Neural crest cell (in vitro differentiated cells): ENCODE measurements at regions not wholly inside any gene's neighbourhood (a gene's known extent, or its start where the extent isn't known, plus 50 kb on each side); places are given as distances from the start of the nearest gene placed in this dataset.

Experiments
- DNase-seq: peaks from one replicate; pipeline ENCODE4 v3.0.0; 2021; ENCODE audit warnings: low read depth, mixed read lengths, low spot score
- H3K27ac Mint-ChIP-seq: one replicate; pipeline ENCODE4 v1.8.0; 2021; ENCODE audit warnings: mild to moderate bottlenecking, mixed read lengths; ENCODE audit not compliant: unreplicated experiment
- H3K27me3 Mint-ChIP-seq: 2 replicates; pipeline ENCODE4 v1.8.0; 2021; ENCODE audit warnings: low read depth, mild to moderate bottlenecking, mixed read lengths
- H3K36me3 Mint-ChIP-seq: 2 replicates; pipeline ENCODE4 v1.8.0; 2021; ENCODE audit warnings: low read depth, mild to moderate bottlenecking, mixed read lengths
- H3K4me1 Mint-ChIP-seq: 2 replicates; pipeline ENCODE4 v1.8.0; 2021; ENCODE audit warnings: mixed read lengths
- H3K4me3 Mint-ChIP-seq: one replicate; pipeline ENCODE4 v1.8.0; 2021; ENCODE audit warnings: mild to moderate bottlenecking, mixed read lengths
- H3K9me3 Mint-ChIP-seq: 2 replicates; pipeline ENCODE4 v1.8.0; 2021; ENCODE audit warnings: mixed read lengths
- TF ChIP-seq, protein P1 (sequence below): fragments of 200-600 bp; sonication (generic); conservative IDR thresholded peaks from 2 replicates; pipeline ENCODE4 v1.5.0; 2021; ENCODE audit warnings: antibody characterized with exemption, mild to moderate bottlenecking

- no peak overlapping the region for H3K4me3 Mint-ChIP-seq
- H3K27ac Mint-ChIP-seq = no peak overlapping the region
Measured at GRCh38 chr7:33788531-33788930, 116.8 kb upstream of the BMPER start.

GRCh38 chr7:33789871-33790630 is 115.3 kb upstream of the BMPER start:
- Mint-ChIP-seq H3K27ac (no peak overlapping the region), H3K4me3 (no peak overlapping the region), H3K36me3 (no peaks in the 10 kb centered on the region), H3K4me1 (peaks cover 12% of the 10 kb centered on the region), H3K27me3 (no peaks in the 10 kb centered on the region), H3K9me3 (no peaks in the 10 kb centered on the region)
- TF ChIP-seq, protein P1, sequence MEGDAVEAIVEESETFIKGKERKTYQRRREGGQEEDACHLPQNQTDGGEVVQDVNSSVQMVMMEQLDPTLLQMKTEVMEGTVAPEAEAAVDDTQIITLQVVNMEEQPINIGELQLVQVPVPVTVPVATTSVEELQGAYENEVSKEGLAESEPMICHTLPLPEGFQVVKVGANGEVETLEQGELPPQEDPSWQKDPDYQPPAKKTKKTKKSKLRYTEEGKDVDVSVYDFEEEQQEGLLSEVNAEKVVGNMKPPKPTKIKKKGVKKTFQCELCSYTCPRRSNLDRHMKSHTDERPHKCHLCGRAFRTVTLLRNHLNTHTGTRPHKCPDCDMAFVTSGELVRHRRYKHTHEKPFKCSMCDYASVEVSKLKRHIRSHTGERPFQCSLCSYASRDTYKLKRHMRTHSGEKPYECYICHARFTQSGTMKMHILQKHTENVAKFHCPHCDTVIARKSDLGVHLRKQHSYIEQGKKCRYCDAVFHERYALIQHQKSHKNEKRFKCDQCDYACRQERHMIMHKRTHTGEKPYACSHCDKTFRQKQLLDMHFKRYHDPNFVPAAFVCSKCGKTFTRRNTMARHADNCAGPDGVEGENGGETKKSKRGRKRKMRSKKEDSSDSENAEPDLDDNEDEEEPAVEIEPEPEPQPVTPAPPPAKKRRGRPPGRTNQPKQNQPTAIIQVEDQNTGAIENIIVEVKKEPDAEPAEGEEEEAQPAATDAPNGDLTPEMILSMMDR = no peak
- no peak for DNase-seq

More at GRCh38 chr7:33788531-33788930, 116.8 kb upstream of the BMPER start:
- no peaks in the 10 kb centered on the region for H3K36me3 Mint-ChIP-seq
- peaks cover 12% of the 10 kb centered on the region for H3K4me1 Mint-ChIP-seq
- H3K9me3 Mint-ChIP-seq = no peaks in the 10 kb centered on the region
- DNase-seq = no peak
- no peaks in the 10 kb centered on the region for H3K27me3 Mint-ChIP-seq
- TF ChIP-seq, protein P1 = no peak

DNA sequence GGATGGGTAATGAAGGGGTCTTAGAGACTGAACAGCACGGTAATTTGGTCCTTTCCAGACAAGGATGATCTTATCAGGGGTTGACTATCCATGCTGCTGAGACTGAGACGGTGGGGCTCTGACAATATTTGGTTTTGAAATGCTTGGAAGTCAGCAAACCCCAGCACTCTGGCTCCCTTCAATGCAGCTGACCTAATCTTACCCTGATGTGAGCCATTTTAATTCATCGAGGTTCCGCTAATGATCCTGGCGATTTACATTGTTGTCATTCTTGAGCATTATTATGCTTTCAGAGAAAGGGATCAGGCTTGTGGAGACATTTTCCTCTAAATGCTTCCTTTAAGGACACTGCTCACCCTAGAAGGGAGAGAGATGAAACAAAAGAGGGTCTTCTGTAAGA is 114.6 kb upstream of the BMPER start:
- Mint-ChIP-seq H3K4me3 (no peak overlapping the region), H3K27ac (no peak overlapping the region), H3K27me3 (no peaks in the 10 kb centered on the region), H3K4me1 (peaks cover 12% of the 10 kb centered on the region), H3K9me3 (no peaks in the 10 kb centered on the region), H3K36me3 (no peaks in the 10 kb centered on the region)
- DNase-seq = no peak
- TF ChIP-seq, protein P1 = no peak

DNA sequence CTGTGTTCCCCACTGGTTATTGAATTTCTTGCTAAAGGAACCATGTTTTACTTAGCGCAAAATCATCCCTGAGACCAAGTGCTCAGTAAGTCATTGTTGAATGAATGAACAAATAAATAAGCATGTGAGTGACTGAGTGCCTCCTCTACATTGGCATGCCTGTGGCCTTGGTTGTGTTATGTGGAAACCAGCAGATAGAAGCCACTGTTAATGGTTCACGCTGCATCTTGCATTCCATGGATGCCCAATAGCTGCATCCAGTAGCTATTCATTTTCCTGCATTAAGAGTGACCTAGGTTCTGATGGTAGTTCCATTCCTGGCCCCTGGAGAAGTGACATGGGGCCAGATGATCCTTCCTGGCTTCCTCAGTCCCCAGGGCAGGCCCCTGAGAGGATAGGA is 113.3 kb upstream of the BMPER start:
- TF ChIP-seq, protein P1 = no peak
- H3K9me3 Mint-ChIP-seq = peaks cover 1% of the 10 kb centered on the region
- peaks cover 12% of the 10 kb centered on the region for H3K4me1 Mint-ChIP-seq
- no peak overlapping the region for H3K27ac Mint-ChIP-seq
- no peak for DNase-seq
- H3K27me3 Mint-ChIP-seq = no peaks in the 10 kb centered on the region
- H3K4me3 Mint-ChIP-seq = no peak overlapping the region
- no peaks in the 10 kb centered on the region for H3K36me3 Mint-ChIP-seq

GRCh38 chr7:33792547-33793105 is 112.7 kb upstream of the BMPER start:
- TF ChIP-seq, protein P1 = no peak
- H3K36me3 Mint-ChIP-seq = no peaks in the 10 kb centered on the region
- no peak for DNase-seq
- no peaks in the 10 kb centered on the region for H3K27me3 Mint-ChIP-seq
- peaks cover 12% of the 10 kb centered on the region for H3K4me1 Mint-ChIP-seq
- peaks cover 4% of the 10 kb centered on the region for H3K9me3 Mint-ChIP-seq
- no peak overlapping the region for H3K27ac Mint-ChIP-seq
- no peak overlapping the region for H3K4me3 Mint-ChIP-seq
